A549 (cell line): ENCODE measurements at regions not wholly inside any gene's neighbourhood (a gene's known extent, or its start where the extent isn't known, plus 50 kb on each side); places are given as distances from the start of the nearest gene placed in this dataset.

Experiments
- KDM1A ChIP-seq: fragments of 200-600 bp; sonication (generic); IDR thresholded peaks from 2 replicates; pipeline ENCODE4 v1.6.1; 2016; ENCODE audit warnings: low read depth, mild to moderate bottlenecking
- TF ChIP-seq, protein P1 (sequence below): fragments of >200 bp; sonication (Bioruptor Twin); formaldehyde crosslinking; IDR thresholded peaks from 3 replicates; pipeline ENCODE4 v1.5.1; 2016

DNA sequence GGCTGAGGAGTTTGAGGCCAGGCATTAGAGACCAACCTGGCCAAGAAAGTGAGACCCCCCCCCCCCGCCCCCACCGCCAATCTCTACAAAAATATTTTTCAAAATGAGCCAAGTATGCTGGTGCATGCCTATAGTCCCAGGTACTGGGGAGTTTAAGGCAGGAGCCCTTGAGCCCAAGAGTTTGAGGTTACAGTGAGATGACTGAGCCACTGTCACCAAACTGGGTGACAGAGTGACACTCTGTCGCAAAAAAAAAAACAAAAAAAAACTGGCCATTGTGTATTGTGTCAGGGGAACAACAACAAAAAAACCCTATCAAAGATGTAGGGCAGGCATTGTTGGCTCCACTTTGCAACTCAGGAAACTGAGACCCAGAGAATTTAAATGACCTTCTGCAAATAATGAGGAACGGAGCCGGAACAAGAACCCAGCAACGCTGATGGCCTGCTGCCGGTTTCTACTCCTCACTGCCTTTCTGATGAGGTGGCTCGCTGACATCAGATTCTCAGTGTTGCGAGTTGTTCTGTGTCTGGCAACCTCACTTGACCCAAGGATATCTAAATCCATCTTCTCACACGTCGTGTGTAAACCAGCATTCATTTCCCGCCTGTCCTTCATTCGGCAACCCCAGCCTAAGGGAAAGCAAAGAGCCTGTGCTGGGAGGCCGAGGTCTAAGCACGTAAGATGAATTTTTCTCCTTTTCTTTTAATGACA, 195.2 kb upstream of the CRY1 start:
- no peak for TF ChIP-seq KDM1A
- TF ChIP-seq, protein P1, sequence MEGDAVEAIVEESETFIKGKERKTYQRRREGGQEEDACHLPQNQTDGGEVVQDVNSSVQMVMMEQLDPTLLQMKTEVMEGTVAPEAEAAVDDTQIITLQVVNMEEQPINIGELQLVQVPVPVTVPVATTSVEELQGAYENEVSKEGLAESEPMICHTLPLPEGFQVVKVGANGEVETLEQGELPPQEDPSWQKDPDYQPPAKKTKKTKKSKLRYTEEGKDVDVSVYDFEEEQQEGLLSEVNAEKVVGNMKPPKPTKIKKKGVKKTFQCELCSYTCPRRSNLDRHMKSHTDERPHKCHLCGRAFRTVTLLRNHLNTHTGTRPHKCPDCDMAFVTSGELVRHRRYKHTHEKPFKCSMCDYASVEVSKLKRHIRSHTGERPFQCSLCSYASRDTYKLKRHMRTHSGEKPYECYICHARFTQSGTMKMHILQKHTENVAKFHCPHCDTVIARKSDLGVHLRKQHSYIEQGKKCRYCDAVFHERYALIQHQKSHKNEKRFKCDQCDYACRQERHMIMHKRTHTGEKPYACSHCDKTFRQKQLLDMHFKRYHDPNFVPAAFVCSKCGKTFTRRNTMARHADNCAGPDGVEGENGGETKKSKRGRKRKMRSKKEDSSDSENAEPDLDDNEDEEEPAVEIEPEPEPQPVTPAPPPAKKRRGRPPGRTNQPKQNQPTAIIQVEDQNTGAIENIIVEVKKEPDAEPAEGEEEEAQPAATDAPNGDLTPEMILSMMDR: no peak
